ENCODE measurements at regions not wholly inside any gene's neighbourhood (a gene's known extent, or its start where the extent isn't known, plus 50 kb on each side); places are given as distances from the start of the nearest gene placed in this dataset.

DNA sequence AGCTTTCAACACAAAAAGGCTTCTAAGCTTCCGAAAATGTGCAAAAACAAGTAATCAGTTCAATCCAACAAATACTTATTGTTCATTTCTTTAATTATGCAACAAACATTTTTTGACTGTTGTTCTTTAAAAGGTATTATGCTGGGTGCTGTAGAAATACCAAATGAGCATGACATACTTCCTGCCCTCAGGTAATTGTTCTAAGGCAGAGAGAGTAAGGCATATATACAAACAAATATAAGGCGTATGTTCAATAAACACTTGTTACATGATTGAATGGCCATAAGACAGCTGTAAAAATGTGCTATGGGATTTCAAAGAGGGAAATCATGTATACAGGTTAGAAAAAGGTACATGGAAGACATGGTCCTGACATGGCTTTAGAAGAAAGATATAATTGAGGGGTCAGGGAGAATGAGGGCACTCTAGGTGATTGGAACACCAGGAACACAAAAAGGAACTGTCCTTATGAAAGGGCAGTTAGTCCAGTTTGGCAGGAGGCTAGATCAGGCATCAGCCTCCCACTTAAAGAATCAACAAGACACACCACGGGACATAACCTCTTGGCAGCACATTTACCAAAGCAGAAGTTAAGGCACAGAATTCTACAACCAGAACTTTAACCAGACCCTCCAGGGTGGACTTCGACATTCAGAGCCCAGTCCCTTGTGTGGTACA, 135.8 kb upstream of the SCAF11 start:
- WGBS (ENCODE audit: low lambda C conversion rate), result 65% methylated on average over 4 of the region's 4 CpGs
- Histone ChIP-seq H3K4me3 (ENCODE audit: low read depth in 2 of 2, low read length in 1 of 2) (no peak overlapping the region), H3K4me1 (ENCODE audit: control insufficient read depth in 1 of 2, insufficient read depth in 2 of 2, low read depth in 1 of 2, low read length in 1 of 2) (no peaks in the 10 kb centered on the region; a peak in 2 of 4 replicates), H3K9me2 (no peaks in the 10 kb centered on the region), H4K20me1 (ENCODE audit: insufficient read depth) (no peaks in the 10 kb centered on the region), H3K27me3 (ENCODE audit: insufficient read depth) (no peaks in the 10 kb centered on the region), H3K36me3 (replicated peaks in 1 of 2; ENCODE audit: control insufficient read depth in 1 of 2, insufficient read depth in 2 of 2, low read length in 1 of 2) (no peaks in the 10 kb centered on the region), H3K79me2 (ENCODE audit: insufficient read depth) (no peaks in the 10 kb centered on the region), H3K4me2 (no peak overlapping the region), H3F3A (replicated peaks; ENCODE audit: insufficient read depth) (peaks cover 6% of the 10 kb centered on the region), H3K9me3 (no peaks in the 10 kb centered on the region), H2AFZ (ENCODE audit: low read depth) (no peak overlapping the region), H3K9ac (no peak overlapping the region), H3K27ac (ENCODE audit: low read depth in 2 of 2, low read length in 1 of 2) (no peak overlapping the region)
- POLR2A ChIA-PET, result no interaction called here
- CTCF ChIA-PET, result interaction anchor here (0.7 to 5.6 kb wide), 23 partner anchors 8 to 895 kb away, joined by 3 to 33 read pairs (median 8); partner anchors contain the start of genes SCAF11 and SLC38A1
- no peak for DNase-seq
- TF ChIP-seq YY1 (IDR thresholded peaks at IDR 0.05; ENCODE audit: low read depth) (no peak), GABPA (IDR thresholded peaks at IDR 0.05; ENCODE audit: low read depth) (no peak), FOXM1 (IDR thresholded peaks at IDR 0.05; ENCODE audit: low read depth) (no peak), TCF12 (IDR thresholded peaks at IDR 0.05) (no peak), RCOR1 (IDR thresholded peaks at IDR 0.05; ENCODE audit: low read length) (no peak)
- TF ChIP-seq, protein P1, sequence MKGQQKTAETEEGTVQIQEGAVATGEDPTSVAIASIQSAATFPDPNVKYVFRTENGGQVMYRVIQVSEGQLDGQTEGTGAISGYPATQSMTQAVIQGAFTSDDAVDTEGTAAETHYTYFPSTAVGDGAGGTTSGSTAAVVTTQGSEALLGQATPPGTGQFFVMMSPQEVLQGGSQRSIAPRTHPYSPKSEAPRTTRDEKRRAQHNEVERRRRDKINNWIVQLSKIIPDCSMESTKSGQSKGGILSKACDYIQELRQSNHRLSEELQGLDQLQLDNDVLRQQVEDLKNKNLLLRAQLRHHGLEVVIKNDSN (IDR thresholded peaks at IDR 0.05; ENCODE audit: borderline replicate concordance, low read depth), result no peak
- TF ChIP-seq, protein P2, sequence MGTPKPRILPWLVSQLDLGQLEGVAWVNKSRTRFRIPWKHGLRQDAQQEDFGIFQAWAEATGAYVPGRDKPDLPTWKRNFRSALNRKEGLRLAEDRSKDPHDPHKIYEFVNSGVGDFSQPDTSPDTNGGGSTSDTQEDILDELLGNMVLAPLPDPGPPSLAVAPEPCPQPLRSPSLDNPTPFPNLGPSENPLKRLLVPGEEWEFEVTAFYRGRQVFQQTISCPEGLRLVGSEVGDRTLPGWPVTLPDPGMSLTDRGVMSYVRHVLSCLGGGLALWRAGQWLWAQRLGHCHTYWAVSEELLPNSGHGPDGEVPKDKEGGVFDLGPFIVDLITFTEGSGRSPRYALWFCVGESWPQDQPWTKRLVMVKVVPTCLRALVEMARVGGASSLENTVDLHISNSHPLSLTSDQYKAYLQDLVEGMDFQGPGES (IDR thresholded peaks at IDR 0.05; ENCODE audit: low read depth, low read length), result no peak

DNA sequence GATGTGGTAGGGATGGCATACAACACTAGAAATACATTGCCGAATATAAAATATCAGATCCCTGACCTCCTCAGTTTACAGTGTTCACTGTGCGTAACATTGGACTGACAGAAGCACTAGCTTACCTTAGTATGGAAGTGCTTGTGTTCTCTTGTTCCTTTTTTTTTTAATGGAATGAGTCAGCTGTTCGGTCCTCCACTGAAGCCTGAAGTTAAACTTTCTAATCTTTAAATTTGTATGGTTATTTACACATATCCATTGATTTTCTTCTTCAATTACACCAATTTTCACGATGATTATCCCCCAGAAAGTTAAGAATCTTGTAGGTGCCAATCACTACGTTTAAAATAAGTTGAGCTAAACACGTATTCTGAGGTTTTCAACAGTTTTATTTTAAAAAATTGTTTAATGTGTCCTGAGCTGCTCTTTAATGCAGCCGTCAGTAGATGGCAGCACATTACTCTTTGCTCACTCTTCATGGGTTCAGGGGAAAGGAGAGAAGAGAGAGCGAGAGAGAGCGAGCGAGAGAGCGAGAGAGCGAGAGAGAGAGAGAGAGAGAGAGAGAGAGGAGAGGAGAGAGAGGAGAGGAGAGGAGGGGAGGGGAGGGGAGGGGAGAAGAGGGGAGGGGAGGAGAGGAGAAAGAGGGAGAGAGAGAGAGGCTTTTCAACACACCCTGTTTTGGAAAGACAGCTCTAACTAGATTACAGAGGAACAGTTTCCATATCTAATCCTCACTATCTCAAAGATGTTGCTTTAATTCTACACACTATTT, 134.7 kb upstream of the SCAF11 start:
- H4K20me1 ChIP-seq (ENCODE audit: insufficient read depth), result no peaks in the 10 kb centered on the region
- peak overlapping the region; percentile 87; the same call in 1 of the 2 replicates for H2AFZ ChIP-seq (ENCODE audit: low read depth)
- H3K27ac ChIP-seq (ENCODE audit: low read depth in 2 of 2, low read length in 1 of 2), result peak overlapping the region in 1 of 2 experiments; percentile 41; a peak in 2 of 4 replicates
- no peaks in the 10 kb centered on the region; a peak in 2 of 4 replicates for H3K4me1 ChIP-seq (ENCODE audit: control insufficient read depth in 1 of 2, insufficient read depth in 2 of 2, low read depth in 1 of 2, low read length in 1 of 2)
- WGBS (ENCODE audit: low lambda C conversion rate), result 20% methylated on average over 12 of the region's 12 CpGs
- no peaks in the 10 kb centered on the region for H3K27me3 ChIP-seq (ENCODE audit: insufficient read depth)
- ChIA-PET POLR2A (no interaction called here), CTCF (interaction anchor here (0.5 to 5.6 kb wide), 60 partner anchors 9 to 896 kb away, joined by 3 to 33 read pairs (median 5); partner anchors contain the start of genes SCAF11 and SLC38A1)
- H3K36me3 ChIP-seq (replicated peaks in 1 of 2; ENCODE audit: control insufficient read depth in 1 of 2, insufficient read depth in 2 of 2, low read length in 1 of 2), result no peaks in the 10 kb centered on the region
- H3K9ac ChIP-seq, result peak overlapping the region; percentile 10; the same call in 1 of the 2 replicates
- H3K79me2 ChIP-seq (ENCODE audit: insufficient read depth), result no peaks in the 10 kb centered on the region
- peak overlapping the region; percentile 9 to 41; a peak in 3 of 4 replicates for H3K4me3 ChIP-seq (ENCODE audit: low read depth in 2 of 2, low read length in 1 of 2)
- no peaks in the 10 kb centered on the region for H3K9me3 ChIP-seq
- peak; percentile 39 for DNase-seq
- H3F3A ChIP-seq (replicated peaks; ENCODE audit: insufficient read depth), result peaks cover 6% of the 10 kb centered on the region
- TF ChIP-seq, protein P3, sequence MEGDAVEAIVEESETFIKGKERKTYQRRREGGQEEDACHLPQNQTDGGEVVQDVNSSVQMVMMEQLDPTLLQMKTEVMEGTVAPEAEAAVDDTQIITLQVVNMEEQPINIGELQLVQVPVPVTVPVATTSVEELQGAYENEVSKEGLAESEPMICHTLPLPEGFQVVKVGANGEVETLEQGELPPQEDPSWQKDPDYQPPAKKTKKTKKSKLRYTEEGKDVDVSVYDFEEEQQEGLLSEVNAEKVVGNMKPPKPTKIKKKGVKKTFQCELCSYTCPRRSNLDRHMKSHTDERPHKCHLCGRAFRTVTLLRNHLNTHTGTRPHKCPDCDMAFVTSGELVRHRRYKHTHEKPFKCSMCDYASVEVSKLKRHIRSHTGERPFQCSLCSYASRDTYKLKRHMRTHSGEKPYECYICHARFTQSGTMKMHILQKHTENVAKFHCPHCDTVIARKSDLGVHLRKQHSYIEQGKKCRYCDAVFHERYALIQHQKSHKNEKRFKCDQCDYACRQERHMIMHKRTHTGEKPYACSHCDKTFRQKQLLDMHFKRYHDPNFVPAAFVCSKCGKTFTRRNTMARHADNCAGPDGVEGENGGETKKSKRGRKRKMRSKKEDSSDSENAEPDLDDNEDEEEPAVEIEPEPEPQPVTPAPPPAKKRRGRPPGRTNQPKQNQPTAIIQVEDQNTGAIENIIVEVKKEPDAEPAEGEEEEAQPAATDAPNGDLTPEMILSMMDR (IDR thresholded peaks at IDR 0.05), result peak; percentile 84
- TF ChIP-seq SIN3A (IDR thresholded peaks at IDR 0.05; ENCODE audit: borderline replicate concordance, low read depth, low read length), result 0 out of 2 replicates have a peak, but pooled peaks have one; percentile 37
- peak; percentile 57 for TF ChIP-seq SMC3 (IDR thresholded peaks at IDR 0.05; ENCODE audit: low read depth, low read length)
- no peak for TF ChIP-seq RXRA (IDR thresholded peaks at IDR 0.05; ENCODE audit: borderline replicate concordance, low read depth)
- TF ChIP-seq, protein P4, sequence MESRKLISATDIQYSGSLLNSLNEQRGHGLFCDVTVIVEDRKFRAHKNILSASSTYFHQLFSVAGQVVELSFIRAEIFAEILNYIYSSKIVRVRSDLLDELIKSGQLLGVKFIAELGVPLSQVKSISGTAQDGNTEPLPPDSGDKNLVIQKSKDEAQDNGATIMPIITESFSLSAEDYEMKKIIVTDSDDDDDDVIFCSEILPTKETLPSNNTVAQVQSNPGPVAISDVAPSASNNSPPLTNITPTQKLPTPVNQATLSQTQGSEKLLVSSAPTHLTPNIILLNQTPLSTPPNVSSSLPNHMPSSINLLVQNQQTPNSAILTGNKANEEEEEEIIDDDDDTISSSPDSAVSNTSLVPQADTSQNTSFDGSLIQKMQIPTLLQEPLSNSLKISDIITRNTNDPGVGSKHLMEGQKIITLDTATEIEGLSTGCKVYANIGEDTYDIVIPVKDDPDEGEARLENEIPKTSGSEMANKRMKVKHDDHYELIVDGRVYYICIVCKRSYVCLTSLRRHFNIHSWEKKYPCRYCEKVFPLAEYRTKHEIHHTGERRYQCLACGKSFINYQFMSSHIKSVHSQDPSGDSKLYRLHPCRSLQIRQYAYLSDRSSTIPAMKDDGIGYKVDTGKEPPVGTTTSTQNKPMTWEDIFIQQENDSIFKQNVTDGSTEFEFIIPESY (IDR thresholded peaks at IDR 0.05; ENCODE audit: borderline replicate concordance, low read depth), result no peak
- TF ChIP-seq RAD21 (IDR thresholded peaks at IDR 0.05; ENCODE audit: low read length), result peak; percentile 75
- no peaks in the 10 kb centered on the region for H3K9me2 ChIP-seq
- peak overlapping the region; percentile 40 for H3K4me2 ChIP-seq

All from SK-N-SH (cell line).